H4 (cell line): ENCODE measurements at regions not wholly inside any gene's neighbourhood (a gene's known extent, or its start where the extent isn't known, plus 50 kb on each side); places are given as distances from the start of the nearest gene placed in this dataset.
A peak's percentile ranks its signal among the peaks of the same experiment; 100 is the strongest.

ENCODE experiments used
- DNase-seq: peaks from one replicate; pipeline ENCODE4 v3.0.0-alpha.2; 2015; ENCODE audit warnings: low spot score

GRCh38 chr7:54810401-54810800 lies 51.4 kb upstream of the SEC61G start:
- DNase-seq, result no peak

GRCh38 chr7:54811041-54811845 lies 52.2 kb upstream of the SEC61G start:
- DNase-seq, result peak; percentile 91

GRCh38 chr7:54811846-54812254 lies 52.8 kb upstream of the SEC61G start:
- peak; percentile 89 for DNase-seq

GRCh38 chr7:54812756-54813322 lies 53.8 kb upstream of the SEC61G start:
- no peak for DNase-seq

- peak; percentile 43 for DNase-seq
Observed at GRCh38 chr7:54813398-54813797, 54.4 kb upstream of the SEC61G start.

- DNase-seq, result peak; percentile 71
Observed at GRCh38 chr7:54814401-54814800, 55.4 kb upstream of the SEC61G start.

- no peak for DNase-seq
Observed at GRCh38 chr7:54817152-54817551, 58.1 kb upstream of the SEC61G start.

GRCh38 chr7:54823776-54824175 lies 64.8 kb upstream of the SEC61G start:
- DNase-seq, result no peak

GRCh38 chr7:54824655-54825054 lies 65.6 kb upstream of the SEC61G start:
- DNase-seq, result no peak

- no peak for DNase-seq
Observed at GRCh38 chr7:54825368-54825767, 66.4 kb upstream of the SEC61G start.

- no peak for DNase-seq
Observed at GRCh38 chr7:54827734-54828133, 68.7 kb upstream of the SEC61G start.

GRCh38 chr7:54831046-54831643 lies 72.1 kb upstream of the SEC61G start:
- peak; percentile 49 for DNase-seq

- peak; percentile 57 for DNase-seq
Observed at GRCh38 chr7:54831644-54832095, 72.7 kb upstream of the SEC61G start.

GRCh38 chr7:54833001-54833467 lies 74.0 kb upstream of the SEC61G start:
- no peak for DNase-seq

GRCh38 chr7:54837168-54837567 lies 78.2 kb upstream of the SEC61G start:
- DNase-seq, result no peak

GRCh38 chr7:54837761-54838160 lies 78.8 kb upstream of the SEC61G start:
- no peak for DNase-seq

- no peak for DNase-seq
Observed at GRCh38 chr7:54838175-54838910, 79.3 kb upstream of the SEC61G start.

- DNase-seq, result peak; percentile 83
Observed at GRCh38 chr7:54839575-54840213, 80.7 kb upstream of the SEC61G start.

GRCh38 chr7:54841772-54842697 lies 83.0 kb upstream of the SEC61G start:
- DNase-seq, result no peak

- no peak for DNase-seq
Observed at GRCh38 chr7:54843841-54844355, 84.9 kb upstream of the SEC61G start.
